IMR-90 (cell line): ENCODE measurements at regions not wholly inside any gene's neighbourhood (a gene's known extent, or its start where the extent isn't known, plus 50 kb on each side); places are given as distances from the start of the nearest gene placed in this dataset.

Experiments used
- ATAC-seq: fragments of 200-7000 bp; cut with Tn5 transposase; 2 replicates; pipeline ENCODE4 v1.9.1; 2020; ENCODE audit warnings: low read depth, mild to moderate bottlenecking, moderate library complexity
- BruUV-seq: library from RNA; stranded (reverse); fragments of 400-500 nt; replicated peaks from 2 replicates; lab custom pipeline; 2021; lab: Mats Ljungman, UMichigan
- CTCF ChIA-PET: fragments of 300-600 bp; formaldehyde crosslinking; extraction: SDS; loops from one replicate; lab custom pipeline; 2021; ENCODE audit warnings: antibody characterized with exemption; lab: Yijun Ruan, JAX
- POLR2A ChIA-PET: fragments of 300-600 bp; sonication (Branson Sonifier 250); formaldehyde crosslinking; loops from one replicate; lab custom pipeline; 2022; ENCODE audit warnings: antibody characterized with exemption; ENCODE audit not compliant: unreplicated experiment; lab: Charles Lee
- DNase-seq: peaks from one replicate; pipeline ENCODE4 v3.0.0; 2013
- H2AFZ ChIP-seq: replicated peaks from 2 replicates; pipeline ENCODE3; 2013; ENCODE audit warnings: low read length, mild to moderate bottlenecking; ENCODE audit not compliant: poor library complexity
- H2AK5ac ChIP-seq: 2 replicates; pipeline ENCODE4 v1.6.1; 2013; ENCODE audit warnings: low read depth, low read length, inconsistent platforms
- H2AK9ac ChIP-seq: replicated peaks from 2 replicates; pipeline ENCODE3; 2013; ENCODE audit warnings: mild to moderate bottlenecking, low read depth, low read length, moderate library complexity; ENCODE audit not compliant: poor library complexity
- H2BK120ac ChIP-seq: 2 replicates; pipeline ENCODE4 v1.6.1; 2013; ENCODE audit warnings: low read depth, low read length, inconsistent platforms
- H2BK15ac ChIP-seq: 3 replicates; pipeline ENCODE4 v1.6.1; 2013; ENCODE audit warnings: low read depth, low read length, inconsistent platforms
- H2BK20ac ChIP-seq: 2 replicates; pipeline ENCODE4 v1.6.1; 2013; ENCODE audit warnings: low read depth, mild to moderate bottlenecking, inconsistent platforms, low read length, moderate library complexity
- H2BK5ac ChIP-seq: 2 replicates; pipeline ENCODE4 v1.6.1; 2013; ENCODE audit warnings: mild to moderate bottlenecking, low read depth, low read length, inconsistent platforms; ENCODE audit not compliant: poor library complexity, severe bottlenecking
- H3K14ac ChIP-seq: replicated peaks from 2 replicates; pipeline ENCODE4 v1.6.1; 2013; ENCODE audit warnings: low read depth, low read length, inconsistent platforms
- H3K18ac ChIP-seq: 2 replicates; pipeline ENCODE4 v1.6.1; 2013; ENCODE audit warnings: low read depth, low read length, control low read depth
- H3K23ac ChIP-seq: 2 replicates; pipeline ENCODE4 v1.6.1; 2013; ENCODE audit warnings: low read depth, low read length, inconsistent platforms
- H3K27ac ChIP-seq: 2 replicates; pipeline ENCODE4 v1.5.1; 2013; ENCODE audit warnings: mild to moderate bottlenecking, control low read depth, low read length; ENCODE audit not compliant: insufficient read depth
- H3K27me3 ChIP-seq: 2 replicates; pipeline ENCODE4 v1.6.1; 2013; ENCODE audit warnings: low read length; ENCODE audit not compliant: control insufficient read depth, insufficient read depth
- H3K36me3 ChIP-seq: 2 replicates; pipeline ENCODE4 v1.6.1; 2013; ENCODE audit warnings: low read length, mixed read lengths; ENCODE audit not compliant: control insufficient read depth, insufficient read depth
- H3K4ac ChIP-seq: 2 replicates; pipeline ENCODE4 v1.6.1; 2013; ENCODE audit warnings: low read depth, low read length, inconsistent platforms
- H3K4me1 ChIP-seq: 2 replicates; pipeline ENCODE4 v1.6.1; 2013; ENCODE audit warnings: low read length, mixed read lengths; ENCODE audit not compliant: control insufficient read depth, insufficient read depth
- H3K4me2 ChIP-seq: 2 replicates; pipeline ENCODE4 v1.6.1; 2013; ENCODE audit warnings: low read depth, mild to moderate bottlenecking, control low read depth, low read length, moderate library complexity
- H3K4me3 ChIP-seq: 2 replicates; pipeline ENCODE4 v1.5.1; 2013; ENCODE audit warnings: low read depth, mild to moderate bottlenecking, control low read depth, low read length, moderate library complexity; ENCODE audit not compliant: insufficient read depth
- H3K56ac ChIP-seq: 2 replicates; pipeline ENCODE4 v1.6.1; 2013; ENCODE audit warnings: low read length, inconsistent platforms; ENCODE audit not compliant: insufficient read depth; ENCODE audit errors: extremely low read depth
- H3K79me1 ChIP-seq, 2 experiments: 2 replicates each; pipeline ENCODE4 v1.6.1; 2013; ENCODE audit warnings: low read length in 2 of 2, inconsistent platforms in 1 of 2, low read depth in 1 of 2
- H3K9ac ChIP-seq: 2 replicates; pipeline ENCODE4 v1.6.1; 2013; ENCODE audit warnings: low read depth, low read length, control low read depth
- H3K9me1 ChIP-seq: 2 replicates; pipeline ENCODE4 v1.6.1; 2013; ENCODE audit warnings: low read length, inconsistent platforms; ENCODE audit not compliant: insufficient read depth
- H3K9me3 ChIP-seq: 2 replicates; pipeline ENCODE4 v1.6.1; 2013; ENCODE audit warnings: low read length; ENCODE audit not compliant: control insufficient read depth, insufficient read depth
- H4K20me1 ChIP-seq: 2 replicates; pipeline ENCODE4 v1.6.1; 2013; ENCODE audit warnings: low read length, inconsistent platforms; ENCODE audit not compliant: insufficient read depth
- H4K5ac ChIP-seq: 2 replicates; pipeline ENCODE4 v1.6.1; 2013; ENCODE audit warnings: mild to moderate bottlenecking, low read depth, low read length, control low read depth
- H4K8ac ChIP-seq, 2 experiments: 2 replicates each; pipeline ENCODE4 v1.6.1; 2013; ENCODE audit warnings: low read depth in 2 of 2, low read length in 2 of 2, control low read depth in 1 of 2, inconsistent platforms in 1 of 2
- H4K91ac ChIP-seq: 2 replicates; pipeline ENCODE4 v1.6.1; 2013; ENCODE audit warnings: low read depth, low read length, inconsistent platforms; ENCODE audit not compliant: insufficient read depth
- BHLHE40 ChIP-seq: fragments of 150-350 bp; IDR thresholded peaks from 2 replicates; pipeline ENCODE4 v1.6.1; 2016; ENCODE audit warnings: mild to moderate bottlenecking, low read depth, low read length
- CHD1 ChIP-seq: IDR thresholded peaks from 2 replicates; pipeline ENCODE4 v1.6.1; 2012; ENCODE audit warnings: low read depth, low read length, improper control_type of control experiment
- ELK1 ChIP-seq: fragments of 150-350 bp; IDR thresholded peaks from 2 replicates; pipeline ENCODE4 v1.6.1; 2016; ENCODE audit warnings: low read depth, mild to moderate bottlenecking, low read length, moderate library complexity, borderline replicate concordance
- FOS ChIP-seq: fragments of 150-350 bp; IDR thresholded peaks from 2 replicates; pipeline ENCODE4 v1.6.1; 2016; ENCODE audit warnings: low read depth, low read length
- MAFK ChIP-seq: IDR thresholded peaks from 2 replicates; pipeline ENCODE4 v1.6.1; 2012; ENCODE audit warnings: low read depth, low read length, improper control_type of control experiment
- MAZ ChIP-seq: IDR thresholded peaks from 2 replicates; pipeline ENCODE4 v1.6.1; 2012; ENCODE audit warnings: low read depth, mild to moderate bottlenecking, low read length, improper control_type of control experiment, moderate library complexity, borderline replicate concordance
- NFE2L2 ChIP-seq: fragments of 150-350 bp; IDR thresholded peaks from 2 replicates; pipeline ENCODE4 v1.6.1; 2016; ENCODE audit warnings: low read depth, mild to moderate bottlenecking, low read length
- POLR2A ChIP-seq: IDR thresholded peaks from 2 replicates; pipeline ENCODE4 v1.6.1; 2012; ENCODE audit warnings: mild to moderate bottlenecking, low read depth, low read length
- RCOR1 ChIP-seq: IDR thresholded peaks from 2 replicates; pipeline ENCODE4 v1.6.1; 2012; ENCODE audit warnings: mild to moderate bottlenecking, low read length, improper control_type of control experiment; ENCODE audit not compliant: insufficient replicate concordance
- RFX5 ChIP-seq: IDR thresholded peaks from 2 replicates; pipeline ENCODE4 v1.8.0; 2012; ENCODE audit warnings: low read depth, mild to moderate bottlenecking, low read length, moderate library complexity
- SMC3 ChIP-seq: fragments of 150-350 bp; IDR thresholded peaks from 2 replicates; pipeline ENCODE4 v1.6.1; 2016; ENCODE audit warnings: low read depth, mild to moderate bottlenecking, antibody characterized with exemption, low read length, moderate library complexity
- USF2 ChIP-seq: fragments of 150-350 bp; IDR thresholded peaks from 2 replicates; pipeline ENCODE4 v1.6.1; 2017; ENCODE audit warnings: mild to moderate bottlenecking, antibody characterized with exemption, low read length, low read depth
- WGBS, 2 experiments: methylation state at CpG; one replicate each; pipeline versions ENCODE4 v1.1.5 to v1.1.7; 2013; ENCODE audit warnings: missing lambda C conversion rate in 2 of 2; ENCODE audit not compliant: insufficient read length in 1 of 2; ENCODE audit errors: extremely low coverage in 2 of 2; 5-methylcytosine and 5-hydroxymethylcytosine counted together
- dilution Hi-C: fragments of 300-500 bp; cut with HindIII; formaldehyde crosslinking; loops from one replicate; pipeline ENCODE4 v1.14.3; 2018; ENCODE audit warnings: low sequenced_read_pairs; ENCODE audit not compliant: unreplicated experiment
- in situ Hi-C: fragments of 300-500 bp; cut with MboI; formaldehyde crosslinking; loops from 3 replicates; pipeline ENCODE4 v1.14.3; 2019; ENCODE audit warnings: low sequenced_read_pairs, inconsistent platforms, mixed read lengths
- intact Hi-C: fragments of 100-400 bp; cut with micrococcal nuclease; formaldehyde crosslinking; loops from 2 replicates; pipeline ENCODE4 v1.10.0; 2022

GRCh38 chr3:82764521-82764920 is 1003.1 kb upstream of the GBE1 start:
- Histone ChIP-seq H2BK15ac (no peak overlapping the region), H3K56ac (no peak overlapping the region), H2BK120ac (no peak overlapping the region), H3K79me1 (no peaks in the 10 kb centered on the region), H3K27me3 (no peaks in the 10 kb centered on the region), H3K4me2 (no peak overlapping the region), H4K5ac (no peak overlapping the region), H2AK5ac (no peak overlapping the region), H3K14ac (no peak overlapping the region), H3K4ac (no peak overlapping the region), H3K9ac (no peak overlapping the region), H4K20me1 (no peaks in the 10 kb centered on the region), H3K4me3 (no peak overlapping the region), H4K91ac (no peak overlapping the region), H2BK5ac (no peak overlapping the region), H3K18ac (no peak overlapping the region), H2AFZ (no peak overlapping the region), H4K8ac (no peak overlapping the region), H2BK20ac (no peak overlapping the region), H3K9me1 (no peaks in the 10 kb centered on the region), H3K9me3 (no peaks in the 10 kb centered on the region; the same call in 1 of the 2 replicates), H3K4me1 (no peaks in the 10 kb centered on the region), H3K36me3 (no peaks in the 10 kb centered on the region), H3K27ac (no peak overlapping the region), H3K23ac (no peak overlapping the region), H2AK9ac (no peak overlapping the region)
- ChIA-PET CTCF (no interaction called here), POLR2A (no interaction called here)
- DNase-seq = no peak
- TF ChIP-seq USF2 (no peak), MAZ (no peak), POLR2A (no peak), RCOR1 (no peak), RFX5 (no peak), SMC3 (no peak), FOS (no peak), CHD1 (no peak), NFE2L2 (no peak), ELK1 (no peak), MAFK (no peak), BHLHE40 (no peak)
- ATAC-seq = no peak
- WGBS, 2 experiments = no CpG with 5 or more reads among the region's 1 CpG
- no TSS peak for BruUV-seq
- in situ Hi-C loops = no loop called here
- intact Hi-C loops = no loop called here
- dilution Hi-C loops = no loop called here
